HG03108 (cell line): ENCODE measurements at regions not wholly inside any gene's neighbourhood (a gene's known extent, or its start where the extent isn't known, plus 50 kb on each side); places are given as distances from the start of the nearest gene placed in this dataset.

Source experiments
- ATAC-seq: cut with Tn5 transposase; IDR thresholded peaks from one replicate; pipeline ENCODE4 v1.9.1; 2021; ENCODE audit warnings: moderate library complexity; ENCODE audit not compliant: unreplicated experiment

DNA sequence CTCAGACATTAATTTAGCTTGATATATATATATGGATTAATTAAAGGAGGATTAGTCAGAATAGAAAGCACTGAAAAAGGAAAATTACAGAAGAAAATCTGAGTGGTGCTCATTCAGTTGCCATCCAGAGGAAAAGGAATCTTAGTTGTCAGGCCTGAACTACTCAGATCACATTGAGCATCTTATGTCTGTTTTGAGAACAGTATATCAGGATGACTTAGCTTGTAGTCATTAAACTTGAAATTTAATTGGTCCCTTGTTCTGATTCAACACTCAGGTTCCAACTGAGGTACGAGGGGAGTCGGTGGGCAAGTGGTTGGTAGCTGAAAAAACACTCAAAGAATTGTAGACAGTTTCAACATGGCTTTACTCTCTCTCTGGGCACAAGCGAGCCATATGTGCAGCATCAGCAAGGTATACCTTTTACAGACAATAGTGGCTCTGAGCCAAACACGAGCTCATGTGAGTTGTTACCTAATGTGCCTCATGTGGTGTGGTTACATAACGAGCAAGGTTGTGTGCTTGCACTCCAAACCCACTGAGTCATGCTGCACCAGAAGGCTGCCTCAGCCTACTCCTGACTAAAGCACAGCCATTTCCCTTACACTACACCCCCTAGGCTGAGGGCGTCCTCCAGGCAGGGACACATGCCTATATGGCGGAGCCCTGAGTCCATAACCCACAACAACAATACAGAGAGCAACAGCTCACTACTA is 73.0 kb upstream of the HMGN3 start:
- no peak for ATAC-seq

DNA sequence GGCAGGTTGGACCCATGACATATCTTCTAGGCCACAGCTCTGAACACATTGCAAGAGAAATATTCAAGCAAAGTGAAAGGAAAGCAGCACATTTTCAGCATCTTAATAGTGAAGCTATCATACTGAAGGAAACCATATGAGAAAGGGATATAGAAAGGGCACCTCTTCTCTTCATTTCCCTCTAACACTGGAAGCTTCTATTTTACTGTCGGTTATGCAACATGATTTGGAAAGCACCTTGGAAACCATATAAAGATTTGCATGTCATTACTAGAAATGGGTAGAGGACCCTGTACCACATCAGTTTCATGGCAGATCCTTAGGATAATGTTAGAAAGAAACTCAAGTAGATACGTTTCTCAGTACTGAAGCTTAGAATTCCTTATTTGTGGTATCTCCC is 70.5 kb upstream of the HMGN3 start:
- no peak for ATAC-seq

DNA sequence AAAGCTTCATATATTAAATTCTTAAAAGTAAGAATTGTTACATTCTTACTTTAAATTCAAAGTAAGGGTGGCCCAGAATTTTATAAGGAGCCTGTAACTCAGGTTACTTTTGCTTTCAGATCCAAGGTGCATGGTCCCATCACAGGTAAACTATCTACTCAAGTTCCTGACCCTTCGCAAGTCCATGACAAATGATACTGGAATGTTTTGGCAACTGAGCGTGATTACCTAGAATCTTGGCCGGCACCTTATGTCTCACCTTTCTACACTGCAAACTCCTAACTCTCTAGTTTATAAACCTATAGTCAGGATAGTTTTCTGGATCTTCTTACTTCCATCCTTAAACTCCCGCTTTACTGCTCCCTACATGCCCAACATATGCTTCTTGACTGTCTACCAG is 67.9 kb upstream of the HMGN3 start:
- no peak for ATAC-seq

DNA sequence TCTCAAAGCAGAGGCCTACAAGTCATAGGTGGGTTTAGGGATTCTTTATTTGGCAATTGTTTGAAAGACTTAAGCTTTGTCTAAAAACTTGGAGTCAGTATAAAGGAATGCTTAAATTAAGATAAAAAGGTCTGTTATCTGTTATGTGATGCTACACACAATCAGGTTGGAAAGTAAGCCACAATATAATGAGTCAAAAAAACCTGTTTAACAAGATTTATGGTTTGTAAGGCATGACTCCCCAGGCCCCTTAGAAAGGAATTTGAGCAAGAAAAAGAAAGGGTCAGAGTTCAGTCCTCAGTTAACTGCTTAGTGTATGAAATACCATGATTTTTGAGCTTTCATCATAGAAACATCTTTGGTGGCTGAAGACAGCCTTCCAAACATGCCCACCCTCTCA is 66.8 kb upstream of the HMGN3 start:
- no peak for ATAC-seq

DNA sequence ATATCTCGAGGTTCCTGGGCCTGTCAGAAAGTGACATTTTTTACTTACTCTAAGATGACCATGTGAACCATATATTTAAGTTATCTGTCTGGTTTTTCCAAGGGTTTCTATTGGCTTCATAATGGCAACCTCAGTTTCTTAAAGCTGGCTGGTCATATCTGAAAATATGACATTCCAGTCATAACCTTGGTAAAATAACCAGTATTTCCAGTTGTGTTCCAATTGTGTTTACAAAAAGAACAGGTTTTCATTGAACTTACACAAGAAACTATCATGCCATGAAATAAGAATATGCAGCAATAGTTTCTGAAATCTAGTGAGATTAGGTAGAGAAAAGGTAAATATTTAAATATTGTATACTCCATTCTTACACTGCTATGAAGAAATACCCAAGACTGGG is 61.7 kb upstream of the HMGN3 start:
- ATAC-seq = no peak
